Ureter (tissue), 1 donor: ENCODE measurements at regions not wholly inside any gene's neighbourhood (a gene's known extent, or its start where the extent isn't known, plus 50 kb on each side); places are given as distances from the start of the nearest gene placed in this dataset.

Experiments
- DNase-seq: peaks from one replicate; pipeline ENCODE4 v3.0.0-alpha.2; 2020; ENCODE audit warnings: low spot score
- donor health status: DM: yes; HTN: yes; CAD: no.

- DNase-seq: no peak
Observed at GRCh38 chr6:56407883-56408410, 160.6 kb upstream of the COL21A1 start.

- DNase-seq: no peak
Observed at GRCh38 chr6:56406276-56407269, 159.2 kb upstream of the COL21A1 start.

GRCh38 chr6:56404599-56404998 lies 157.2 kb upstream of the COL21A1 start:
- no peak for DNase-seq

- DNase-seq: no peak
Observed at GRCh38 chr6:56403745-56404144, 156.4 kb upstream of the COL21A1 start.

- no peak for DNase-seq
Observed at GRCh38 chr6:56401477-56402070, 154.2 kb upstream of the COL21A1 start.

- DNase-seq: no peak
Observed at GRCh38 chr6:56400273-56400672, 152.9 kb upstream of the COL21A1 start.

- DNase-seq: no peak
Observed at GRCh38 chr6:56399672-56400263, 152.4 kb upstream of the COL21A1 start.

- no peak for DNase-seq
Observed at GRCh38 chr6:56399250-56399671, 151.9 kb upstream of the COL21A1 start.

- DNase-seq: no peak
Observed at GRCh38 chr6:56396435-56396834, 149.1 kb upstream of the COL21A1 start.

GRCh38 chr6:56393615-56394612 lies 146.5 kb upstream of the COL21A1 start:
- no peak for DNase-seq

GRCh38 chr6:56388415-56388755 lies 141.0 kb upstream of the COL21A1 start:
- no peak for DNase-seq

GRCh38 chr6:56387621-56388414 lies 140.4 kb upstream of the COL21A1 start:
- DNase-seq: no peak

GRCh38 chr6:56386717-56387116 lies 139.3 kb upstream of the COL21A1 start:
- DNase-seq: no peak

GRCh38 chr6:56385981-56386593 lies 138.7 kb upstream of the COL21A1 start:
- no peak for DNase-seq

GRCh38 chr6:56383160-56383559 lies 135.8 kb upstream of the COL21A1 start:
- no peak for DNase-seq

GRCh38 chr6:56382416-56382940 lies 135.1 kb upstream of the COL21A1 start:
- no peak for DNase-seq

GRCh38 chr6:56381801-56382251 lies 134.4 kb upstream of the COL21A1 start:
- DNase-seq: no peak

GRCh38 chr6:56380476-56380875 lies 133.1 kb upstream of the COL21A1 start:
- DNase-seq: no peak

GRCh38 chr6:56378966-56379585 lies 131.7 kb upstream of the COL21A1 start:
- no peak for DNase-seq
